ENCODE measurements at regions not wholly inside any gene's neighbourhood (a gene's known extent, or its start where the extent isn't known, plus 50 kb on each side); places are given as distances from the start of the nearest gene placed in this dataset.
"Not testable (repeated sequence)": the region's sequence is repeated elsewhere in the genome, so short reads cannot be mapped to it uniquely, and the experiment has no call there.

DNA sequence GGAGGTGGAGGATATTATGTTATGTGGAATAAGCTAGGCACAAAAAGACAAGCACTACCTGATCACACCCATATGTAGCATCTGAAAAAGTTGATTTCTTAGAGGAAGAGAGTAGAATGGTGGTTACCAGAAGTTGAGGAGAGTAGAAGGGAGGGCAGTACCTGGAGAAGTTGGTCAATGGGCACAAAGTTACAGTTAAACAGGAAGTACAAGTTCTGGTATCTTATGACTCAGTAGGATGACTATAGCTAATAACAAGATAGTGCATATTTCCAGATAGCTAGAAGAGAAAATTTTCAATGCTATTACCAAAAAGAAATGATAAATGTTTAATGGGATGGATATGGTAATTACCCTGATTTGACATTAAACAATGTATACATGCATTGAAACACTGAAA is 686.7 kb downstream of the ISL1 start:
- DNase-seq: no peak
- no peaks in the 10 kb centered on the region for H3K27me3 Mint-ChIP-seq
- no peaks in the 10 kb centered on the region for H3K4me1 Mint-ChIP-seq (ENCODE audit: low read depth)
- H3K27ac Mint-ChIP-seq: no peak overlapping the region
- H3K4me3 Mint-ChIP-seq: no peak overlapping the region
- no peak overlapping the region for H3K4me3 ChIP-seq (ENCODE audit: low read length)
- ChIA-PET POLR2A (no interaction called here), CTCF (no interaction called here)
- no peak for ATAC-seq (ENCODE audit: poor library complexity)
- TF ChIP-seq, protein P1, sequence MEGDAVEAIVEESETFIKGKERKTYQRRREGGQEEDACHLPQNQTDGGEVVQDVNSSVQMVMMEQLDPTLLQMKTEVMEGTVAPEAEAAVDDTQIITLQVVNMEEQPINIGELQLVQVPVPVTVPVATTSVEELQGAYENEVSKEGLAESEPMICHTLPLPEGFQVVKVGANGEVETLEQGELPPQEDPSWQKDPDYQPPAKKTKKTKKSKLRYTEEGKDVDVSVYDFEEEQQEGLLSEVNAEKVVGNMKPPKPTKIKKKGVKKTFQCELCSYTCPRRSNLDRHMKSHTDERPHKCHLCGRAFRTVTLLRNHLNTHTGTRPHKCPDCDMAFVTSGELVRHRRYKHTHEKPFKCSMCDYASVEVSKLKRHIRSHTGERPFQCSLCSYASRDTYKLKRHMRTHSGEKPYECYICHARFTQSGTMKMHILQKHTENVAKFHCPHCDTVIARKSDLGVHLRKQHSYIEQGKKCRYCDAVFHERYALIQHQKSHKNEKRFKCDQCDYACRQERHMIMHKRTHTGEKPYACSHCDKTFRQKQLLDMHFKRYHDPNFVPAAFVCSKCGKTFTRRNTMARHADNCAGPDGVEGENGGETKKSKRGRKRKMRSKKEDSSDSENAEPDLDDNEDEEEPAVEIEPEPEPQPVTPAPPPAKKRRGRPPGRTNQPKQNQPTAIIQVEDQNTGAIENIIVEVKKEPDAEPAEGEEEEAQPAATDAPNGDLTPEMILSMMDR (IDR thresholded peaks at IDR 0.05): no peak
- intact Hi-C loops (cut with DNase I, micrococcal nuclease): no loop called here
- no peaks in the 10 kb centered on the region for H3K36me3 Mint-ChIP-seq (ENCODE audit: low read depth)
- H3K9me3 Mint-ChIP-seq: peaks cover 16% of the 10 kb centered on the region
- H3K36me3 ChIP-seq (ENCODE audit: insufficient read depth, low read length): no peaks in the 10 kb centered on the region
- H3K27me3 ChIP-seq (ENCODE audit: control insufficient read depth in 1 of 2, insufficient read depth in 2 of 2, low read length in 2 of 2): no peaks in the 10 kb centered on the region
- no peaks in the 10 kb centered on the region for H3K4me1 ChIP-seq (ENCODE audit: insufficient read depth, low read length)
- no peak overlapping the region for H3K27ac ChIP-seq (ENCODE audit: low read depth in 1 of 2, low read length in 2 of 2)
- H3K9me3 ChIP-seq (ENCODE audit: control insufficient read depth in 1 of 2, insufficient read depth in 1 of 2, low read length in 2 of 2): peaks cover 0 to 4% of the 10 kb centered on the region in 2 experiments

DNA sequence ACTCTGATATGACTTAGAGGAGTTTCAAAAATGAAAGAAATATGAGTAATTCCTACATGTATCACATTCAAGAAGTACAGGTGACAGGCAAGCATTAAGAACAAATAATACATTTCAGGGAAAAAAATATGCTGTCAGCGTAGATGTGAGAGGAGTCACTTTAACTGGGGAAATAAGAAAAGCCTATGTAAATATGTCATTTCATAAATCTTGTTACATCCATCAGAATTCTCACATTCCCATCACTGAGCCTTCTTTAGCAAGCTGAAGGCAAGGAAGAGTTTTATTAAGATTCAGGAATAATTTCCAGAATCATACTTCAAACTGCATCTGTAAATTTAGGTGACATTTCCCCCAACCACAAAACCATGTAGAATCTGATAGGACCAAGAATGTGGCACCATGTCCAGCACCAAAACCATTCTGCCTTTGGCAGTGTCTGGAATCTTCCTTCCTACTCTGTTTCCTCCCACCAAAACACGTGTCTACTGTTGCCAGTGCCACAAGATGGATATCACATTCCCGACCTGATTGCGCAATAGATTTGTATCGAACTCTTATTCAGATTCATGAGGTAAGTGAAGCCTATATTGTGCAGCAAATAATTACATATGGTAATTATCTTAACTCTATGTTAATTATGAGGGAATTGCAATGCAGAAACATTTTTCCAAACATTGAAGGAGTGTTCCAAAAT is 690.9 kb downstream of the ISL1 start:
- H3K36me3 ChIP-seq (ENCODE audit: insufficient read depth, low read length): no peaks in the 10 kb centered on the region
- Mint-ChIP-seq H3K4me3 (no peak overlapping the region), H3K27ac (no peak overlapping the region), H3K27me3 (no peaks in the 10 kb centered on the region), H3K9me3 (peaks cover 9% of the 10 kb centered on the region), H3K36me3 (ENCODE audit: low read depth) (no peaks in the 10 kb centered on the region), H3K4me1 (ENCODE audit: low read depth) (no peaks in the 10 kb centered on the region)
- ChIA-PET CTCF (no interaction called here), POLR2A (no interaction called here)
- TF ChIP-seq, protein P1 (IDR thresholded peaks at IDR 0.05): no peak
- DNase-seq (no peak), ATAC-seq (ENCODE audit: poor library complexity) (no peak)
- no peaks in the 10 kb centered on the region for H3K4me1 ChIP-seq (ENCODE audit: insufficient read depth, low read length)
- H3K27ac ChIP-seq (ENCODE audit: low read depth in 1 of 2, low read length in 2 of 2): no peak overlapping the region
- no peak overlapping the region for H3K4me3 ChIP-seq (ENCODE audit: low read length)
- H3K27me3 ChIP-seq (ENCODE audit: control insufficient read depth in 1 of 2, insufficient read depth in 2 of 2, low read length in 2 of 2): no peaks in the 10 kb centered on the region
- H3K9me3 ChIP-seq (ENCODE audit: control insufficient read depth in 1 of 2, insufficient read depth in 1 of 2, low read length in 2 of 2): no peaks in the 10 kb centered on the region
- intact Hi-C loops (cut with DNase I, micrococcal nuclease): no loop called here

DNA sequence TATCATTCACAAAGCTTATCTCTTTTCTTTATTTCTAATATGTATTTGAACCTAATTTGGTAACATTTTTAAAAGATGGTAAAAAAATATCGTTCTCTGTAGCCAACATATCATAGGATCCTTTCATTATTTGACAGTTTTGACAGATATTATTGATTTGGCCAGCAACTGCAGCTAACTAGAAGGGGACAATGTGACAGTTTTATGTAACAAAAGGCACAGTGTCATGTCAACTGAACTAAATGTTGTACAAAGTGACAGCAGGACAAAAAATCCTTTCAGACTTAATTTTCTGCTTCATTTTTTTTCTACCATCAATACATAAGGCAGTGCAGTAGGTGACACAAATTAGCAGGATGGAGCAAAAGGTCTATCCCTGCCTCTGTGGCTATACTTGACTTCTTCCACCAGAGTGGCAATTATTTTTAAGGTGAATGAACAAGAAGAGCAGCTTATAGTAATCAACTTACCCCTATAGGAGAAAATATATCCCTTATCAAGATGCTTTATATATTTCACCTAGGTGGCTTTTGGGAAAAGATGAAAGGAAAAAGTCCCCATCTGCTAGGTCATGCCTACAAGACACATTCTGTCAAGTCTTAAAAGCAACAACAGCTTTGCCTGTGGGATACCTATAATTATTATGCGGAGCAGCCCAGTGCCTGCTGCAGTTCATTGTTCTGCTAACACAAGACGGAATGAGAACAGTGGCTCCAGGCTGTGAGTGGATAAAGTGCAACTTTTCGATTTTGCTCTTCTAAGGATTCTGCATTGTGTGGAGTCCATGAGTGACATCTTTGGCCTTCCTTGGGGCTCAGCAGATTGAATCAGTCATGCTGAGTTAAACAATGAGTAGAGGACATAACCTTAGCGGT is 694.9 kb downstream of the ISL1 start:
- H3K27ac Mint-ChIP-seq: no peak overlapping the region

DNA sequence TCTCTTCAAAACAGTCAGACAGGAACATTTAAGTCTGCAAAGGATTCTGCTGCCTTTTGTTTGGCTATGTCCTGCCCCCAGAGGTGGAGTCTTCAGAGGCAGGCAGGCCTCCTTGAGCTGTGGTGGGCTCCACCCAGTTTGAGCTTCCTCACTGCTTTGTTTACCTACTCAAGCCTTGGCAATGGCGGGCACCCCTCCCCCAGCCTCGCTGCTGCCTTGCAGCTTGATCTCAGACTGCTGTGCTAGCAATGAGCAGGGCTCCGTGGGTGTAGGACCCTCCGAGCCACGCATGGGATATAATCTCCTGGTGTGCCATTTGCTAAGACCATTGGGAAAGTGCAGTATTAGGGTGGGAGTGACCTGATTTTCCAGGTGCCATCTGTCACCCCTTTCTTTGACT is 685.4 kb upstream of the ITGA1 start:
- DNase-seq; H3K4me1 ChIP-seq (ENCODE audit: insufficient read depth, low read length); H3K27ac Mint-ChIP-seq; POLR2A ChIA-PET; H3K36me3 Mint-ChIP-seq (ENCODE audit: low read depth); H3K4me1 Mint-ChIP-seq (ENCODE audit: low read depth); ATAC-seq (ENCODE audit: poor library complexity); H3K36me3 ChIP-seq (ENCODE audit: insufficient read depth, low read length); H3K4me3 ChIP-seq (ENCODE audit: low read length); H3K27ac ChIP-seq (ENCODE audit: low read depth in 1 of 2, low read length in 2 of 2); H3K27me3 ChIP-seq (ENCODE audit: control insufficient read depth in 1 of 2, insufficient read depth in 2 of 2, low read length in 2 of 2); CTCF ChIA-PET; H3K9me3 ChIP-seq (ENCODE audit: control insufficient read depth in 1 of 2, insufficient read depth in 1 of 2, low read length in 2 of 2); intact Hi-C loops (cut with DNase I, micrococcal nuclease); H3K27me3 Mint-ChIP-seq; H3K4me3 Mint-ChIP-seq: not testable (repeated sequence)
- H3K9me3 Mint-ChIP-seq: peaks cover 18% of the 10 kb centered on the region

More for the DNA sequence above, 694.9 kb downstream of the ISL1 start:
- H3K4me1 ChIP-seq (ENCODE audit: insufficient read depth, low read length): no peaks in the 10 kb centered on the region
- H3K4me3 ChIP-seq (ENCODE audit: low read length): no peak overlapping the region
- no peaks in the 10 kb centered on the region for H3K36me3 Mint-ChIP-seq (ENCODE audit: low read depth)
- intact Hi-C loops (cut with DNase I, micrococcal nuclease): no loop called here
- ChIA-PET POLR2A (no interaction called here), CTCF (no interaction called here)
- no peak for ATAC-seq (ENCODE audit: poor library complexity)
- H3K9me3 Mint-ChIP-seq: peaks cover 2% of the 10 kb centered on the region
- H3K36me3 ChIP-seq (ENCODE audit: insufficient read depth, low read length): no peaks in the 10 kb centered on the region
- TF ChIP-seq, protein P1 (IDR thresholded peaks at IDR 0.05): no peak
- no peaks in the 10 kb centered on the region for H3K4me1 Mint-ChIP-seq (ENCODE audit: low read depth)
- no peak for DNase-seq
- no peaks in the 10 kb centered on the region for H3K27me3 ChIP-seq (ENCODE audit: control insufficient read depth in 1 of 2, insufficient read depth in 2 of 2, low read length in 2 of 2)
- no peak overlapping the region for H3K27ac ChIP-seq (ENCODE audit: low read depth in 1 of 2, low read length in 2 of 2)
- no peaks in the 10 kb centered on the region for H3K27me3 Mint-ChIP-seq
- peaks cover 0 to 4% of the 10 kb centered on the region in 2 experiments for H3K9me3 ChIP-seq (ENCODE audit: control insufficient read depth in 1 of 2, insufficient read depth in 1 of 2, low read length in 2 of 2)
- no peak overlapping the region for H3K4me3 Mint-ChIP-seq
